ENCODE measurements at regions not wholly inside any gene's neighbourhood (a gene's known extent, or its start where the extent isn't known, plus 50 kb on each side); places are given as distances from the start of the nearest gene placed in this dataset.

DNA sequence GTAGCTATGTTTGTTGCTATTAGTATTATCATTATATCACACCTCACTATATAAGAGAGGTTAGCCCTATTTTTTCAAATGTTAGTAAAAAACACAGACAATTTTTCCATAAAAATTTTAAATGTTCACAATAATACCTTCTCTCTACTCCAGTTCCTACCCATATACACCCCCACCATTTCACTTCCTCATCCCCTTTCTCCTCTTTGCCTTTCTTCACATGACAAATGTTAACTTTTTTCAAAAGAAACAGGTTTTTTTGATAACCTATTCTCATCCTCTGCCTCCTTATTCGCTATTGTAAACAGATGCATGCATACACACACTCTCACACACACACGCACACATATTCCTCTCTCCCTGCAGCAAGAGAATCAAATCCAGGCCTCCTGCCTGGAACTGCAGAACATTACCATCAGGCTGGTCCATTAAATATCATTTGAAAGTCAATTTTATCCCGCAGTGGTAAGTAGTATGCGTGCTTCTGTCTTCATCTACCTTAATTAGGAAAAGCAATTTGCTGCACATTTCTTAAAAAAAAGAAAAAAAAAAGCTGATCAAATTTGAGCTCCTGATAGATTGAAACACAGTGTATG, 55.5 kb downstream of the MID1IP1 start:
- DNase-seq: no peak

DNA sequence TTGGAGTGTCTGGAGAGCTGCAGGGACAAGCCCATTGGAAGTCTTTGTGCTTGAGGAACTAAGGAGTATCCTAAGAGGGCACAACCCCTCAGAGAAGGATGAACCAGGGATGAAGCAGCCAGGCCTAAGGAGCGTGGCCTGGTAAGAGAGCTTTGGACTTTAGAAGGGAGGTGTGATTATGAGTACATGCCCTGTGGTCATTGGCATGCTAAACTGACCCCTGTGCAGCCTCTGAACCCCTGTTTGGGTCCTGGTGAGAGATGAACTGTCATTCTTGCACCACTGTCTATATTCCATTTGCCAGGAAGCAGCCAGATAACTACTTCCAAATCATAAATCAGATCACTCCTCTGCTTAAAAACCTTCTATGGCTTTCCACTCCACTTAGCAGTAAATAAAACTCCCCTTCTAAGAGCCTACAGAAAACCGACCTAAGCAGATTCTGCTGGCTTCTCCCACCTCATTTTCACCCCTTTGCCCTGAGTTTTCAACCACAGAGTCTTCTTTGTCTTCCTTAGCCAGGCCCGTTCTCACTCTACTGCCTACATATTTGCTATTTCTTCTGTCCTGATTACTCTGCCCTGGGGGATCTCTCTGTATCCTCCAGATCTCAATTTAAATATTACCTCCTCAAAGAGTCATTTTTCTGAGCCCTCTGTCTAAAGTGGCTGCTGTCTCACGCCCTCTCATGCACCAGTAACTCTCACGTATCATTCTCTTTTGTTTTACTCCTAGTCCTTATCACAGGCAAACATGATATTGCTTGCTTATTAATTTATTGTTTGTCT, 56.7 kb downstream of the MID1IP1 start:
- DNase-seq: no peak

DNA sequence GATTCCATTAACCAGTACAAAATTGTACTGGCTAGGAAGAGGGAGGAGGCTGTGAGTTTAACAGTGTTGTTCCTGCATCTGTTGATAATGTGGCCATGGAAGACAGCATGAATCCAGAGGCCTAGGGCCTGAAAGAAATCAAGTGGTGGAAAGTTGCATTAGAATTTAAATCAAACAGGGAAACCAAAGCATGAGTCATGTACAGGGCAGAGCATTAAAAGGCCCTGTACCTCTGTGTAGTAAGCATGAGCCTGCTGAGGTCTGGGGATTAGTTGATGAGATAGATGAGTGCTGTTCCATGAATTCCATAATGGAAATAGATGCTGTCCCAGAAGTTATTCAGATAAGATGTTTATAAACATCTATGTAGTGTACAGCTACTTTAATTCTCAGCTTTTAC, 58.3 kb downstream of the MID1IP1 start:
- no peak for DNase-seq

DNA sequence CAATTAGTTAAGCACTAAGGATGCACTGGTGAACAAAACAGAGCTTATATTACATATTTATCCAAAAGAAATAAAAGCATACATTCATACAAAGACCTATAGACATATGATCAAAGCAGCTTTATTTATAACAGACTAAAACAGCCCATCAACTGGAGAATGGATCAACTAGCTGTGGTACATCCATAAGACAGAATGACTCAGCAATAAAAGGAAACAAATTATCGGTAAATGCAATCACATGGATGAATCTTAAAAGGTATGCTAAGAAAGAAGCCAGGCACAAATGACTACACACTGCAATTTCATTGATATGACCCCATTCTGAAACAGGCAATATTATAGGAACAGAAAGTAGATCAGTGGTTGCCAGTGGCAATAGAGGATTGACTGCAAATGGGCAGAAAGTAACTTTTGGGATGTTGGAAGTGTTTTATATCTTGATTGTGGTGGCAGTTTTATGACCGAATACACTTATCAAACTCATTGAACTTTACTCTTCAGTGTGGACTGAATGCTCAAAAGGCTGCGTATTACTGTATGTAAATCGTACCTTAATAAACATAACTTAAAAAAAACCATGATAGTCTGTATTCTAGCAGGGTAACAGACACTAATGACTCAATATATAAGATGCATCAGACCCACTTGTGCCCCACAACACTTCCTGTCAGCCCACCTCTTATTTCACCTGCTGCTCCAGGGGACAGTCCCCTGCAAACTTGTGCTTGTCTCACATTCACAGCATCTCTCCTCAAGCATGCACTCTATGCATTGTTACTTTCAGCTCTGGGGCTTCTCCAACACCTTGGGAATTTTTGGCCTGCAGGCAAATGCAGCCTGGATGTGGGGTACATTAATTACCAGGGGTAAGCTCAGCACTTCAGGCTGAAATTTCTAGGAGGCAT, 59.1 kb downstream of the MID1IP1 start:
- DNase-seq: no peak

DNA sequence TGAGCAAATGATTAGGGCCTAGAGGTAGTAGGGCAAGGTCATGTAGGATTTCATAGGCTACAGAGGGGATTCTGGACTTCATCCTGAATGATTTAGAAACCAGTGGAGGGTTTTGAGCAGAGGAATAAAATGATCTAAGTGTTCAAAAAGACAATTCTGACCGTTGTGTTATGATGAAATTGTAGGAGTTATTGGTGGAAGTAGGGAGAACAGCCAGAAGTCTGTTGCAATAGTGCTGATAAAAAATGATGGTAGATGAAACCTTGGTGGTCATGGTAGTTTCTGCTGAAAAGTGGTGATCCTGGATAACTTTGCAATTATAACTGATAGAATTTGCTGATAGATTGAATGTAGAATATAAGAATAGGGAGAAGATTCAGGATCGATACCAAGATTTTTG, 60.2 kb downstream of the MID1IP1 start:
- DNase-seq: no peak

DNA sequence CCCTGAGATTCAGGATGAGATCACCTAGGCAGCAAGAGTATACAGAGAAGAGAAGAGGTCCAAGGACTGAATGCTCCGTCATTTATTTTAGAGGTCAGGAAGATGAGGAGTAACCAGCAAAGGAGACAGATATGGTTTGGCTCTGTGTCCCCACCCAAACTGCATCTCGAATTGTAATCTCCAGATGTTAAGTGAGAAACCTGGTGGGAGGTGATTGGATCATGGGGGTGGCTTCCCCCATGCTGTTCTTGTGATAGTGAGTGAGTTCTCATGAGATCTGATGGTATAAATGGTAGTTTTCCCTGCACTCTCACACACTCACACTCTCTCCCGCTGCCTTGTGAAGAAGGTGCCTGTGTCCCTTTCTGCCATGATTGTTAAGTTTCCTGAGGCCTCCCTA, 60.8 kb downstream of the MID1IP1 start:
- DNase-seq: no peak

DNA sequence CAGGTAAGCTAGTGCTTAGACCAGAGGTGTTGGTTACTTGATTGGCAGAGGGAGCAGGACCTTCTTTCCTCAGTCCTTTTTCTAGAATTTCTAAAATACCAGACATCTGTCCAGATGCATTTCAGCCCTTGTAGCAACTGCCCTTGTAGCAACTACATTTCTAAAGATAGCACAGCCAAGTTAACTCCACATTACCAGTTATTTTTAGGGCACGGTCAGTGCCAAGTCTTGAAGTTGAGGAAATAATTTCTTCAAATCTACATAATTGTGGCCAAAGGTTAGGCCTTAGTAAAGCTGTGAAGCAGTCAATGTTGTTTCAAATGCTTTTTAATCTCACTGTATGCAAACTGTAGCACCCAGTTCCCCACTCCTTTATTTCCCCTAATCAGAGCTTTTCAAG, 62.9 kb downstream of the MID1IP1 start:
- DNase-seq: no peak

DNA sequence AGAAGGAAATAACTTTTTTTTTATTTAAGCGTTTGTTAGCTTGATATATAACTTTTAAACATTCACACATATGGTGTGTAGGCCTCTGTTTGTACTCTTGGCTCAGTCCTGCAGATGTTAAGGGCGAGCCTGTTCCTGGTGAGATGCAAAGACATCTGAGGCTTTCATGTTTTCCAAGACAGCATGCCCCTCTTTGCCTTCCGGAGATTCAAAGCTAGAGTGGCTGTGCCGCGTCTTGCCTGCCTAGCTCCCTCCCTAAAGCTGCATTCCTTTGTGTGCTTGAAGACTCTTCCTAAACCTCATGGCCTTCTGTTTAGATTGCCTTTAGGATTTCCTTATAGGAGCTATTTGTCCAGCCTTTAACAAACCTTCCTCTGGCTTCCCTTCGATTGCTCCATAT, 67.1 kb downstream of the MID1IP1 start:
- no peak for DNase-seq

DNA sequence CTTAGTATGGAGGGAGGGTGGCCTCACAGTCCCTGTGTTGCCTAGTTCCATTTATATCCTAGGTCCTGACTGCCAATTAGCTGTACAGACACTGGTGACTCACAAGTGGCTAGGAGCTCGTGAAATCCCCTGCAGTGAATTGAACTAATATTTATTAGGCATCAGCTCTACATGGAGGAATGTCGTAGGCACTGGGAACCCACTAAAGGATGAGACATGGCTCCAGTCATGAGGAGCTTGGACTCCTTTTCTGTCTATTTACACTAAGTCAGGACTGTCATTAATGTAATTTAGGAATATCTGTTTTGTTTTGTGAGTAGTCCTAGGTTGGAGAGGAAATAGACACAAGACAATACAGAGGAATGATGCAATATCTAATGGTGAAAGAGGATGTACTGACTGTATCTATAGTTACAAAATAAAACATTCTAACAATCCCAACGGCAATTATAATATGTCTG, 67.7 kb downstream of the MID1IP1 start:
- no peak for DNase-seq

DNA sequence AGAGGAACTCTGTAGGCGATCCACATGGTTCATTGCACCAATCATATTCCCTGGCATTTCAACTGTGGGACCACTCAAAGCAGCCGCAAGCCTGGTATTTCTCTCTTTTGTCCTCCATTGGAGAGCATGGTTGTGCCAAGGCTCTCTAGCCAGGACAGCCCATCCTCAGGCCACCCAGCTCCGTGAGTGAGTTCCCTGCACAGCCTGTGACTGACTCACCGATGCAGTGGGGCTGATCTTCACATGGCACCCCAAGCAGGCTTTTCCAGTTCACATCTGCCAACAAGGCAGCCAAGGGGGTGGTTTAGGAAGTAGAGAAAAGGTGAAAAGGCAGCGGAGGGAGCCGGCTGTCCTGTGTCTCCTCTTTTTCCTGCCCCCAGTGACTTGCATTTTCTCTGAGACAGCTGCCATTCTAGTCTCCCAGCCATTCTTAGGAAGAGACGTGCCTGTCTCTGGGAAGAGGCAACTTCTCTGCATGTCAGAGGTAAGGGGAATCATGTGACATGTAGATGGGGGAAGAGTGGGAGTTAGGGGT, 69.2 kb downstream of the MID1IP1 start:
- DNase-seq: no peak

DNA sequence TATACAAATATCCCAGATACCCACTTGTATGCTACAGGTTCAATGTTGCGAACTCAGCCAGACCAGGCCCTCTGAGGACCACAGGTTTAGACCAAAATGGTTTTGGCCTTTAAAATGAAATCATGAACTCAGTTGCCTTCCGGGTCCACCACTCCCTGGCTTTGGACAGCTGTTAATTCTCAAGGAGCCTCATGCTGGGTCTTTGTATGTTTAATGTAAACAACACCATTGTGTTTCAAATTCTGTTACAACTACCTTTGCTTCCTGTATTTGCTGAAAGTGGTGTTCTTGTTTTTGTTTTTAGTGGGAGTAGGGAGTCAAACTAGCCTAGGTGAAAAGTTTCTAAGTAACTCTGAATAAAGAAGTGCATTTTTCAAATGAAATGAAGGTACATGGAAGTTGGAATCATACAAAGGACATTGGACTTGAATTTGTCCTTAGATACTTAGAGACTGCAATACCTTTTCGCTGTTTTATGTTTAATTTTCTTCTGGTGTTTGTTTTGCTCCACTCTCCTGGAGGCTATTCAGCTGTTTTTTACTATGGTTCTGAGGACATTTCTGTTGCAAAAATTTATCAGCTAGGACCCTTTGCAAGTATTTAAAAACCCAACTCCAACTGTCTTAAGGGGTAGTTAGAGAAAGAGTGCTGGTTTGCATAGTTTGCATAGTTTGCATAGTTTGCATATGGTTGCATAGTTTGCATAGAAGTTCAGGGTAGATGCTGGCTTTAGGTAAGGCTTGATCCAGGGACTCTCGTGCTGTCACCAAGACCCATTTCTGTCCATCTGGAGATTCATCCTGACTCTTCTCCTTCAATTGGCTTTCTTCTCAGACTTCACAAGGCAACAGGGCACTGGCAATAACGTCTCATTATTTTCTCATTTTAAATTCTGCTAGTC, 70.1 kb downstream of the MID1IP1 start:
- peak; percentile 57 for DNase-seq

DNA sequence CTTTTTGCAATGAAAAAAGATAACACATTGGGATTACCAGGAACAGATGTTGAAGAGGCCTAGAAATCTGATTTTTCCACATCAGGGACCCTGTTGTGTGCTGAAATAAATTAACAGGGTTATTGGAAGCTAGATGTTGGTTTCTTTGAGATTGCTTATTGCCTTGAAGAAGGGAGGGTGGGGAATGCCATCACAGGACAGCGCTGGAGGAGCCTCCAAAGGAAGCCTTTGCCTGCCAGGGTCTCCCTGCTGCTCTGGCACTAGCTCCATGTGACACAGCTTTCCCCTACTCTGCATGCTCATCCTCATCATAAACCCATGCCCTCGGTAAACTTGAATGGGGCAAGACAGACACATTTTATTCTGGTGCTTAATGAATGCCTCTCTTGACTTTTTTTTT, 76.1 kb downstream of the MID1IP1 start:
- DNase-seq: no peak

DNA sequence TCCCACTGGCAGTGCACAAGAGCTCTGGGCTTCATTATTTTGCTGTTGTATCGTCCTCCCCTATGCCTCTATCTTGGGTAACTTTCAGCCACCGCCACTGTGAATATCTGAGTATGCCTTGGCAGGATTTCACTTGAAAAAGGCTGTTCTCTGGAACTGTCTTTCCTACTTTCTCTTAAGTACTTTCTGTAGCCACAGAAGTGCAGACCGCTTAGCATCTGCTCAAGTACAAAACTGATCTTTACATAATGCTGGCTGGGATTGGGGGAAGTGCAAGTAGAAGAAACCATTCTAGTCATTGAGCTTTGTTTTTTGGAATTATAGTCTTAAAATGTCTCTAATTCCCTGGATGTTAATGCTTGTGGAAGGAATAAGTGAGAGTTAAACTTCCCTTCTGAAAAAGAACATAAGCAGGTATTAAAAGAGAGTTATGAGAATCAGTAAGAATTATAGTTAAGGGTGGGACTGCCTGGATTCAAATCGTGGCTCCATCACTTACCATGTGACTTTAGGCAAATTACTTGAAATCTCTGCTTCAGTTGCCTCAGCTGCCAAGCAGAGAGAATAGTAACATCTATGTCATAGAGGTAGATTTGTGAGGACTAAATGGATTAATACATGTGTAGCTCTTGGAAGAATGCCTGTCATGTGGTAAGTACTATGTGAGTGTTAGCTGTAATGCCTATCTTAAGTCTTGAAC, 77.5 kb downstream of the MID1IP1 start:
- DNase-seq: no peak

DNA sequence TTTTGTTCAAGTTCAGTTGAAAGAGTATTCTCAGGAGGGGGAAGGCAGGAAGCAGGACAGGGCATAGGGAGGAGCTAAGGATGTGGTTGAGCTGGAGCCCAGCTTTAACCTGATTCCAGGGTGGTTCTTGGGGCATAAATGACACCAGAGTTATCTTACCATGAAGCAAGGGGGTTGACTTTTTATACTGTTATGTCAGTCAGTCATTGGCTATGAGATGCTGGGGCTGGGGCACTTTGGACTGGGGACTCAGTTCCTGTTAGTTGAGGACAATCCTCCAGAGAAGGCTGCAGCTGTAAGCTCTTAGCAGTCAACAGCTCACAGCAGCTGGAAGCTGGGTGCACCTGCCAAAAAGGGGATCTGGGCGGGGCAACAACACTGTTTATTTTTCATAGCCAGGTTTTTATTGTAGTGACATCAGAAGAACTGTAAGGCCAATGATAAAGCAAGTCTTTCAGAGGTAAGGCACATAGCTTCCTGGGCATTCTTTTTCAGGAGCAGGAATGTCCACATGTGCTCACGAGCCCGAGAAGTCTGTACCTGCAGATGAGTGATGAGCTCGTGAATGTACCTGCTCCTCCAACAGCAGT, 78.5 kb downstream of the MID1IP1 start:
- peak; percentile 67 for DNase-seq

DNA sequence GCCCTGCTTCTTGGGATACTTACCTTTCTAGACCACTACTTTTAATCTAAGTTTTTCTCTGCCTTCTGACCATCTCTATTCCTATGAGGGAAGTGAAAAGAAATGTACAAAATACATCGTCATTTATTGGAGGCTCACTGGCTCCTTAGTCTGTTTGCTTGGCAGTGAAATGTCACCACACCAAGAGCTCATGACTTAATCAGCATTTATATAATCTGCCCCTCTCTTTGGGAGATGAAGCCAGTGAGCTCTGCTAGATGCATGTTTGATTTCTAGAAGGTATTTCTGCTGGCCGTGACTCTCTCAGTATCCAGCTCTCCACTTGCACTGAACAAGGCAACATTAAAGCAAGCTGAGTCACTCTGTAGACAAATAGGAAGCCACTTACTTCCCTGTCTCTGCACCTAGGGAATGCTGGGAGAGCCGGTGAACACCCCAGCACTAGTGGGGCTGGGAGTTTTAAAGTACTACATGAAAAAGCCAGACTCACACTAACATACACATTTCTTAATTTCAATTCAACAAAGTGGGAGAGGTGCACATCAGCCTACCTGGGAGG, 79.1 kb downstream of the MID1IP1 start:
- peak; percentile 19 for DNase-seq

DNA sequence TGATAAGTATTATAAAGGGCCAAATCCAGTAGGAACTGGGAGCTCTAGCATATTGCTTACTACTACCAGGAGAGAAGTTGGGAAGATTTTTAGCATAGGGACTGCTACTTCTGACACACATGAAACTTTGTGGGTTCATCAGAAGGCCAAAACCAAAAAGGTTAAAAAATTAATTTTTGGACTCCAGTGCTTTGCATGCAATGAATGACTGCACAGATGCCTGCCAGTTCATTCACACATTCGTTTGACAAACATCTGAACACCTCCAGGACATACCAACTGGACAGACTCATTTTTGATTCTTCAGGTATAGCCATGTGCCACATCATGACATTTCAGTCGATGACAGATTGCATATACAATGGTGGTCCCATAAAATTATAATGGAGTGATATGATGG, 79.8 kb downstream of the MID1IP1 start:
- no peak for DNase-seq

DNA sequence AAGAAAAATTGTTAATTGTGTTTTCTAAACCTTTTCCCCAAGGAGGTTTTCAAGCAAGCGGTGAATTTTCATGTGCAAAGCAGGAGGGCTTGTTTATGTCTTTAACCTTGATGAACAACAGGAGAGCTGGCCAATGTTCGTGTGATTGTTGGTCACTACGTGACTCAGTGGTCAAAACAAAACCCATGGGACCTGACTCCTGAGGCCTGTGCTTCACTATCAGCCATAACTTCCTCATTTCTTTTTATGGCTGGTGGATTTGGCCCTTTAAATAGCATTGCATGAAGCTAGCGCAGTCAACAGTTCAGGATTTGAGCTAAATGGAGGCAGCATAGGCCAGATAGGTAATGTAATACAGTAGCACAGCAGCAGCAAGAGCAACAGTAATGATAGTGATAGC, 80.5 kb downstream of the MID1IP1 start:
- DNase-seq: no peak

DNA sequence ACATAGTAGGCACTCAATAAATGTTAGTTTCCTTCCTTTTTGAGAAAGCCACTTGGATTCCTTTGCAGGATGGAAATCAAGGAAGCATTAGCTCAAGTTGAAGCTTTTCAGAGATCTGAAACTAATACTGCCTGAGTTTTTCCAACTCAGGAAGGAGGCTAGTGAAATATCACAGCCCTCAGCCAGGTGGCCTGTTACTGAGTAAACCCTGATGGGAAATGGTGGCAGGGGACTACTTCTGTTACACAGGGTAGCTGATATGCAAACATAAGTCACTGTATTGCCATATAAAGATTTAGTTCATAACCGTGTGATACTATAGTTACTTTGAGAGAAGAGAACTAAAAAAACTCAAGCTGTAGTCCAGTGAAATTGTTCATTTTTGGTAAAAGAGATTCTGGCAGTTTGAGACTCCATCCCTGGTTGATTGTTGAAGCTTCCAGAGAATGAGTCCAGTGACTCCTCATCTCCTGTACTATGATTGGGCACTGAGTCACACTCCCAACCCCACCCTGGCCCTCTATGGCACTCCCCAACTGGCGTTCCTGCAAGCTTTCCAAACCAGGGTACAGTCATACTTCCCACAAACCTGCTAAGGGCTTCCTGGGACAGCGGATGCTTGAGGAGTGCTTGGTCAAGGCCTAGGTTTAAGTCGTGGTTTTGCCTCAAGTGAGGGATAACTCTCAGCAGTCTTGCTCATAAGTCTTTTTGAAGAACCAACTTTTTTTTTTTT, 81.8 kb downstream of the MID1IP1 start:
- DNase-seq: no peak

DNA sequence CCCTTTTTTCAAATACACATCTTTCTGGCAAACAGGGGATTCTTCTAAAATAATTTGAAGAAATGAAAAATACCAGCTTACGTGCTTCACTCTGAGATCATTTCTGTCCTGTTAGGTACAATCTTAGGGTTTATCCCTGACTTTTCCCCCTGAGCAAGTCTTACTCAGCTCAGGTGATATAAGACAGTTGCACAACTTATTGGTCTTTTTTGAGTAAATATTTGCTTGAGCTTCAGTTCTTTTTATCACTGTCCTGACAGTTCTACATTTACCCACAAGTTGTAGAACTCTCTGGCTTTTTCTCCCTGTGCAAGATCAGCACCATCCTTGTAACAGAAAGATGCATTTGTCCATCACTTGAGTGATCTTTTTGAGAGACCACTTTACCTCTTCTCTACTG, 84.9 kb downstream of the MID1IP1 start:
- no peak for DNase-seq

DNA sequence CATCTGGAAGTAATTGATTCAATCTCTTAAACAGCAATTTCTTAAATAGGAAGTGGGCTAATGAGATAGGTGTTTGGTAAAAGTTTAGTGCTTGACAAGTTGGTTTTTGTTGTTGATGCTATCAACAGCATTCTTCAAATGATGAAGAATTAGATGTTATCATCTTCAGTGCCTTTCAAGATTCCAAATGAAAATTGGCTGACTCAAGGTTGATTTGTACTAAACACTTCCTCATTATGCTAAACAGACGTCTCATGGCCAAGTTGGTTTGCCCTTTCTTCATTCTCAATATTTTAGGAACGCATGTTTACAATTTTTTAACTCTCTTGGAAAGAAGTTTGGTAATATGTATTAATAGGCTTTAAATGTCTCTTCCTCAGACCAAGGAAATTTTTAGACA, 86.0 kb downstream of the MID1IP1 start:
- no peak for DNase-seq

Measured in NCI-H345 (cell line).